HCT116 (cell line): ENCODE measurements at regions not wholly inside any gene's neighbourhood (a gene's known extent, or its start where the extent isn't known, plus 50 kb on each side); places are given as distances from the start of the nearest gene placed in this dataset.

Source experiments
- ATAC-seq: fragments of 200-7000 bp; cut with Tn5 transposase; 2 replicates; pipeline ENCODE4 v1.9.1; 2020; ENCODE audit warnings: mild to moderate bottlenecking, moderate library complexity
- BruUV-seq: library from RNA; stranded (reverse); fragments of 400-500 nt; replicated peaks from 2 replicates; lab custom pipeline; 2021; lab: Mats Ljungman, UMichigan
- CTCF ChIA-PET: fragments of 300-600 bp; sonication (Branson Sonifier 250); formaldehyde crosslinking; loops from one replicate; lab custom pipeline; 2021; ENCODE audit warnings: antibody characterized with exemption; lab: Charles Lee
- POLR2A ChIA-PET: fragments of 300-600, 350-600 bp; sonication (Branson Sonifier 250); formaldehyde crosslinking; loops from one replicate; lab custom pipeline; 2021; ENCODE audit warnings: antibody characterized with exemption; lab: Charles Lee
- RAD21 ChIA-PET, 2 experiments: fragments of 300-600 bp; sonication (Branson Sonifier 250); formaldehyde crosslinking; loops; one replicate each; lab custom pipeline; 2023; ENCODE audit warnings: low total read pairs in 2 of 2; ENCODE audit not compliant: uncharacterized antibody in 2 of 2, unreplicated experiment in 2 of 2, low non-redundant PET in 1 of 2; lab: Charles Lee
- DNase-seq: peaks from one replicate; pipeline ENCODE4 v3.0.0-alpha.2; 2010; ENCODE audit warnings: low read depth, low spot score
- H2AFZ ChIP-seq: fragments of 200-600 bp; shearing (Covaris generic), sonication (generic); 2 replicates; pipeline ENCODE4 v1.6.1; 2017; ENCODE audit warnings: low read depth, mixed run types, mixed read lengths, antibody characterized with exemption, low read length; ENCODE audit not compliant: poor library complexity, severe bottlenecking
- H3K27ac ChIP-seq: 2 replicates; pipeline ENCODE4 v1.5.1; 2012; ENCODE audit warnings: low read depth, low read length
- H3K27me3 ChIP-seq: fragments of 200-600 bp; sonication (generic); 2 replicates; pipeline ENCODE4 v1.6.1; 2016; ENCODE audit warnings: mixed run types, low read length, mixed read lengths; ENCODE audit not compliant: insufficient read depth
- H3K36me3 ChIP-seq, 2 experiments: fragments of 200-500 bp in 1 of 2; fragments of 200-600 bp in 1 of 2; sonication (Bioruptor generic) in 1 of 2; sonication (generic) in 1 of 2; 2 replicates each; pipeline versions ENCODE4 v1.5.1 to v1.6.1; 2014 to 2016; ENCODE audit warnings: low read length in 2 of 2, inconsistent platforms in 1 of 2, mixed read lengths in 1 of 2, mixed run types in 1 of 2; ENCODE audit not compliant: insufficient read depth in 2 of 2, control insufficient read depth in 1 of 2
- H3K4me1 ChIP-seq, 2 experiments: fragments of 200-600 bp in 1 of 2; sonication (generic) in 1 of 2; 2 replicates each; pipeline versions ENCODE4 v1.5.1 to v1.6.1; 2012 to 2017; ENCODE audit warnings: low read length in 2 of 2, inconsistent platforms in 1 of 2, mild to moderate bottlenecking in 1 of 2, mixed read lengths in 1 of 2, mixed run types in 1 of 2, moderate library complexity in 1 of 2; ENCODE audit not compliant: insufficient read depth in 2 of 2, control insufficient read depth in 1 of 2
- H3K4me2 ChIP-seq: fragments of 200-600 bp; sonication (generic); 2 replicates; pipeline ENCODE4 v1.6.1; 2017; ENCODE audit warnings: mixed run types, low read length, mixed read lengths
- H3K4me3 ChIP-seq, 2 experiments: fragments of 200-600 bp in 1 of 2; sonication (generic) in 1 of 2; replicated peaks in 1 of 2; 2 replicates each; pipeline ENCODE4 v1.5.1; 2011 to 2016; ENCODE audit warnings: low read length in 2 of 2, control low read depth in 1 of 2, low read depth in 1 of 2, mild to moderate bottlenecking in 1 of 2, mixed read lengths in 1 of 2, mixed run types in 1 of 2
- H3K79me2 ChIP-seq: fragments of 200-600 bp; sonication (generic); 2 replicates; pipeline ENCODE4 v1.6.1; 2017; ENCODE audit warnings: mild to moderate bottlenecking, mixed run types, low read length, moderate library complexity, mixed read lengths; ENCODE audit not compliant: insufficient read depth
- H3K9ac ChIP-seq: fragments of 200-600 bp; sonication (generic); 2 replicates; pipeline ENCODE4 v1.6.1; 2016; ENCODE audit warnings: low read length, mixed read lengths
- H3K9me2 ChIP-seq: fragments of 200-600 bp; sonication (generic), shearing (Covaris generic); 2 replicates; pipeline ENCODE4 v1.6.1; 2017; ENCODE audit warnings: mixed run types, mild to moderate bottlenecking, moderate library complexity; ENCODE audit not compliant: insufficient read depth
- H3K9me3 ChIP-seq, 2 experiments: fragments of 200-500 bp in 1 of 2; fragments of 200-600 bp in 1 of 2; sonication (Bioruptor generic) in 1 of 2; sonication (generic) in 1 of 2; 2 replicates each; pipeline ENCODE4 v1.6.1; 2014 to 2017; ENCODE audit warnings: low read length in 2 of 2, mixed read lengths in 2 of 2, inconsistent platforms in 1 of 2, low read depth in 1 of 2, mild to moderate bottlenecking in 1 of 2, mixed run types in 1 of 2, moderate library complexity in 1 of 2; ENCODE audit not compliant: control insufficient read depth in 1 of 2, insufficient read depth in 1 of 2
- H4K20me1 ChIP-seq: fragments of 200-600 bp; sonication (generic), shearing (Covaris generic); 2 replicates; pipeline ENCODE4 v1.6.1; 2017; ENCODE audit warnings: mixed run types, mild to moderate bottlenecking, moderate library complexity; ENCODE audit not compliant: insufficient read depth
- CBX3 ChIP-seq: IDR thresholded peaks from 2 replicates; pipeline ENCODE4 v1.6.1; 2012; ENCODE audit warnings: low read depth
- CEBPB ChIP-seq: IDR thresholded peaks from 2 replicates; pipeline ENCODE4 v1.6.1; 2012; ENCODE audit warnings: low read depth
- CTCF ChIP-seq, 3 experiments: fragments of 200-600 bp in 1 of 3; sonication (generic) in 1 of 3; IDR thresholded peaks in 2 of 3; conservative IDR thresholded peaks in 1 of 3; 2 replicates each; pipeline ENCODE4 v1.5.1; 2012 to 2017; ENCODE audit warnings: low read depth in 2 of 3, low read length in 2 of 3, antibody characterized with exemption in 1 of 3, borderline replicate concordance in 1 of 3, control low read depth in 1 of 3, mild to moderate bottlenecking in 1 of 3, mixed read lengths in 1 of 3, mixed run types in 1 of 3, moderate library complexity in 1 of 3; ENCODE audit not compliant: insufficient read depth in 1 of 3
- EGR1 ChIP-seq: IDR thresholded peaks from 2 replicates; pipeline ENCODE4 v1.6.1; 2012; ENCODE audit warnings: low read depth
- EZH2 ChIP-seq: fragments of 200-600 bp; sonication (generic); IDR thresholded peaks from 2 replicates; pipeline ENCODE4 v1.6.1; 2017; ENCODE audit warnings: antibody characterized with exemption, mixed run types
- EZH2phosphoT487 ChIP-seq: fragments of 200-600 bp; IDR thresholded peaks from 2 replicates; pipeline ENCODE4 v1.6.1; 2018; ENCODE audit warnings: antibody characterized with exemption, borderline replicate concordance
- FOSL1 ChIP-seq: IDR thresholded peaks from 2 replicates; pipeline ENCODE4 v1.6.1; 2012; ENCODE audit warnings: low read depth
- MAX ChIP-seq: IDR thresholded peaks from 2 replicates; pipeline ENCODE4 v1.6.1; 2012
- REST ChIP-seq: IDR thresholded peaks from 2 replicates; pipeline ENCODE4 v1.6.1; 2012; ENCODE audit warnings: low read depth
- SIN3A ChIP-seq: IDR thresholded peaks from 2 replicates; pipeline ENCODE4 v1.6.1; 2012; ENCODE audit warnings: low read depth
- SRF ChIP-seq: IDR thresholded peaks from 2 replicates; pipeline ENCODE4 v1.6.1; 2012; ENCODE audit warnings: low read depth
- TCF7L2 ChIP-seq: IDR thresholded peaks from 2 replicates; pipeline ENCODE4 v1.7.0; 2011; ENCODE audit warnings: borderline replicate concordance, inconsistent platforms; ENCODE audit not compliant: insufficient read depth, insufficient read length; ENCODE audit errors: extremely low read depth
- ZFX ChIP-seq: fragments of 450-650 bp; IDR thresholded peaks from 2 replicates; pipeline ENCODE4 v1.6.1; 2017
- ZNF274 ChIP-seq: fragments of 200-500 bp; sonication (Bioruptor generic); IDR thresholded peaks from 2 replicates; pipeline ENCODE4 v1.6.1; 2014; ENCODE audit warnings: mild to moderate bottlenecking, low read depth, low read length, inconsistent platforms
- intact Hi-C: fragments of 100-400 bp; cut with micrococcal nuclease; formaldehyde crosslinking; loops from 2 replicates; pipeline ENCODE4 v1.10.0; 2022

GRCh38 chr3:906739-907138, 186.1 kb upstream of the CNTN6 start:
- no peaks in the 10 kb centered on the region for H3K79me2 ChIP-seq

More at GRCh38 chr3:906739-907138, 186.1 kb upstream of the CNTN6 start:
- Histone ChIP-seq H3K4me1 (no peaks in the 10 kb centered on the region), H2AFZ (no peak overlapping the region), H3K27me3 (no peaks in the 10 kb centered on the region), H3K9me2 (no peaks in the 10 kb centered on the region), H3K36me3 (no peaks in the 10 kb centered on the region), H4K20me1 (no peaks in the 10 kb centered on the region), H3K27ac (no peak overlapping the region), H3K4me2 (no peak overlapping the region), H3K9me3 (peaks cover 0 to 19% of the 10 kb centered on the region in 2 experiments; a peak in 2 of 4 replicates), H3K4me3 (no peak overlapping the region), H3K9ac (no peak overlapping the region)
- BruUV-seq: no TSS peak
- intact Hi-C loops: no loop called here
- CTCF ChIA-PET: no interaction called here
- ATAC-seq (no peak), DNase-seq (no peak)
- TF ChIP-seq FOSL1 (no peak), EZH2 (no peak), TCF7L2 (no peak), REST (no peak), SRF (no peak), CEBPB (no peak), SIN3A (no peak), CBX3 (no peak), ZNF274 (no peak), MAX (no peak), ZFX (no peak), EGR1 (no peak), CTCF (IDR thresholded peaks at IDR 0.05 in 2 of 3, conservative IDR thresholded peaks at IDR 0.05 in 1 of 3; ENCODE audit: borderline replicate concordance in 1 of 3, insufficient read depth in 1 of 3, low read depth in 2 of 3, low read length in 2 of 3) (no peak), EZH2phosphoT487 (no peak)
- RAD21 ChIA-PET: no interaction called here
- POLR2A ChIA-PET: no interaction called here
